ENCODE measurements at regions not wholly inside any gene's neighbourhood (a gene's known extent, or its start where the extent isn't known, plus 50 kb on each side); places are given as distances from the start of the nearest gene placed in this dataset.

DNA sequence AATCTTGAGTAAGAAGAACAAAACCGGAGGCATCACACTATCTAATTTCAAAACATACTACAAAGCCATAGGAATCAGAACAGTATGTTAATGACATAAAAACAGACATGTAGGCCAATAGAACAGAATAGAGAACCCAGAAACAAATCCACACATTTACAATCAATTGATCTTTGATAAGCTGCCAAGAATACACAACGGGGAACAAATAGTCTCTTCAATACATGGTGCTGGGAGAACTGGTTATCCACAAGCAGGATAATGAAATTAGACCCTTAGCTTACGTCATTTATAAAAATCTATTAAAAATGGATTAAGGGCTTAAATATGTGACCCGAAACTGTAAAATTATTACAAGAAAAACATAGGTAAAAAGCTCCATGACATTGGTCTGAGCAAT lies 417.7 kb downstream of the INSC start:
- DNase-seq (no peak), ATAC-seq (no peak)
- TF ChIP-seq, protein P1, sequence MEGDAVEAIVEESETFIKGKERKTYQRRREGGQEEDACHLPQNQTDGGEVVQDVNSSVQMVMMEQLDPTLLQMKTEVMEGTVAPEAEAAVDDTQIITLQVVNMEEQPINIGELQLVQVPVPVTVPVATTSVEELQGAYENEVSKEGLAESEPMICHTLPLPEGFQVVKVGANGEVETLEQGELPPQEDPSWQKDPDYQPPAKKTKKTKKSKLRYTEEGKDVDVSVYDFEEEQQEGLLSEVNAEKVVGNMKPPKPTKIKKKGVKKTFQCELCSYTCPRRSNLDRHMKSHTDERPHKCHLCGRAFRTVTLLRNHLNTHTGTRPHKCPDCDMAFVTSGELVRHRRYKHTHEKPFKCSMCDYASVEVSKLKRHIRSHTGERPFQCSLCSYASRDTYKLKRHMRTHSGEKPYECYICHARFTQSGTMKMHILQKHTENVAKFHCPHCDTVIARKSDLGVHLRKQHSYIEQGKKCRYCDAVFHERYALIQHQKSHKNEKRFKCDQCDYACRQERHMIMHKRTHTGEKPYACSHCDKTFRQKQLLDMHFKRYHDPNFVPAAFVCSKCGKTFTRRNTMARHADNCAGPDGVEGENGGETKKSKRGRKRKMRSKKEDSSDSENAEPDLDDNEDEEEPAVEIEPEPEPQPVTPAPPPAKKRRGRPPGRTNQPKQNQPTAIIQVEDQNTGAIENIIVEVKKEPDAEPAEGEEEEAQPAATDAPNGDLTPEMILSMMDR (IDR thresholded peaks at IDR 0.05): no peak
- no peak for TF ChIP-seq POLR2A (IDR thresholded peaks at IDR 0.05)
- intact Hi-C loops (cut with DNase I): no loop called here
- H3K27me3 ChIP-seq: no peaks in the 10 kb centered on the region
- H3K4me3 ChIP-seq: no peak overlapping the region
- WGBS, 4 donors: 89 to 90% (median 90%) methylated on average over 4 of the region's 4 CpGs
- H3K9me3 ChIP-seq: peaks cover 0 to 17% (median 3%) of the 10 kb centered on the region in 12 donors
- H3K27ac ChIP-seq: no peak overlapping the region
- no peaks in the 10 kb centered on the region for H3K36me3 ChIP-seq
- no peaks in the 10 kb centered on the region for H3K4me1 ChIP-seq

DNA sequence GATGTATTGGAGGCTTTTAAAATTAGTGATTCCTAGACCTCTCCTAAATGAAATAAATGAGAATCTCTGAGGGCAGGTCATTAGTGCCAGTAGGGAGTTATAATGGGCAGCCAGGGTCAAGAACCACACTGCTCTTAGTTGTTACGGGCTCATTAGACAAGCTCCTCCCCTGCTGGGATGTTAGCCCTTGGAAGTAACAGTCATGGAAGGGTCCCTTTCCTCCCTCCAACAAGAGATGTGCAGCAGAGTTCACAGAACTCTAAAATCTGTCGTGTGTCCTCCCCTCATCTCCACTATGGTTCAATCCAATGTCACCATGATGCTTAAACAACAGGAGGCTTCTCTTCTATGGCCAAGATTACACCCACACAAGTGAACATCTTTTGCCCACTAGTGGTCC lies 419.5 kb downstream of the INSC start:
- no peaks in the 10 kb centered on the region for H3K36me3 ChIP-seq
- WGBS, 4 donors: 81 to 92% (median 90%) methylated on average over 2 of the region's 2 CpGs
- H3K4me3 ChIP-seq: no peak overlapping the region
- no peak for ATAC-seq
- intact Hi-C loops (cut with DNase I): no loop called here
- H3K27ac ChIP-seq: no peak overlapping the region
- no peaks in the 10 kb centered on the region for H3K27me3 ChIP-seq
- no peak for DNase-seq
- H3K9me3 ChIP-seq: peaks cover 0 to 12% (median 0%) of the 10 kb centered on the region in 12 donors
- TF ChIP-seq, protein P1 (IDR thresholded peaks at IDR 0.05): no peak
- no peak for TF ChIP-seq POLR2A (IDR thresholded peaks at IDR 0.05)
- no peaks in the 10 kb centered on the region for H3K4me1 ChIP-seq

DNA sequence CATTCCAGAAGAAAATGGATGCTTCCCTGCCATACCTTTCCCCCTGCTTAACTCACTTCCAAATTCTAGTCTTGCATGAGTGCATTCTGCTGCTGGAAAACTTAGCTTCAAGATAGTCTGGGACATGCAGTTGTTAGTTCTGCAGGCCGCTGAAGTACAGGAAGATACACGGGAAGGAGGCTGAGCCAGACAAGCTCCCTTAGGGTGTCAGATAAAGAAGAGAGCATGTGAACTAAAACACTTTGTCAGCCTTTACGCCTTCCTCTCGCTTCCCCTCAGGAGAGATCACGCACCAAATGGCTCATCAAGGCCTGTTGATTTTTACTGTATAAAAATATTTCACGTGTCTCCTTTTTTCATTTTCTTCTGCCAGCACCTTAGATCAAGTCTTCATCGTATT lies 420.7 kb downstream of the INSC start:
- 47 to 55% (median 49%) methylated on average over 7 of the region's 7 CpGs for WGBS, 4 donors
- ATAC-seq: peak in 1 of 4 donors; percentile 39

DNA sequence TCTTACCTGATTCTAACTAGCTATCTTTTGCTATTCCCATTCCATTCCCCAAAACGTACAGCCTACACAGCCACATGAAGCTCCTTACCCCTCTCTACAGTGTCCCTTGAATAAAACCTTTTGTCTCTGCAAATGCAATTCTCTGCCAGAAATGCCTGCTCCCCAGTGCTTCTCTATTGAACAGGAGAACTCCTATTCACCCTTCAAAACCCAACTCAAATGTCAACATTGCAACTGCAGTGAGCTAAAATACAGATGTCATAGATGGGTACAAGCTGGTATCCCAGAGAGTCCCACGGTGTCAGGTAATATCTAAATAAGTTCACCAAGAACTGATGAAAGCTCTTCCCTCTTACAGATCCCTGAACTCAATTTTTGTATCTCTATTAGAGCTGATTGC lies 421.7 kb downstream of the INSC start:
- WGBS, 4 donors: 67 to 91% (median 70%) methylated on average over 2 of the region's 2 CpGs
- peaks cover 0 to 10% (median 0%) of the 10 kb centered on the region in 12 donors for H3K9me3 ChIP-seq
- no peak overlapping the region for H3K4me3 ChIP-seq
- H3K27me3 ChIP-seq: no peaks in the 10 kb centered on the region
- intact Hi-C loops (cut with DNase I): no loop called here
- no peaks in the 10 kb centered on the region for H3K36me3 ChIP-seq
- TF ChIP-seq, protein P1 (IDR thresholded peaks at IDR 0.05): no peak
- no peak for TF ChIP-seq POLR2A (IDR thresholded peaks at IDR 0.05)
- DNase-seq (no peak), ATAC-seq (no peak)
- H3K27ac ChIP-seq: no peak overlapping the region
- H3K4me1 ChIP-seq: no peaks in the 10 kb centered on the region

More for the DNA sequence above, 420.7 kb downstream of the INSC start:
- intact Hi-C loops (cut with DNase I): no loop called here
- Histone ChIP-seq H3K27me3 (no peaks in the 10 kb centered on the region), H3K27ac (no peak overlapping the region), H3K4me3 (no peak overlapping the region), H3K36me3 (no peaks in the 10 kb centered on the region), H3K9me3 (peaks cover 0 to 12% (median 0%) of the 10 kb centered on the region in 12 donors), H3K4me1 (no peaks in the 10 kb centered on the region)
- TF ChIP-seq POLR2A (IDR thresholded peaks at IDR 0.05): no peak
- TF ChIP-seq, protein P1 (IDR thresholded peaks at IDR 0.05): no peak
- no peak for DNase-seq
